HepG2 (cell line): ENCODE measurements at regions not wholly inside any gene's neighbourhood (a gene's known extent, or its start where the extent isn't known, plus 50 kb on each side); places are given as distances from the start of the nearest gene placed in this dataset.

Source experiments
- ATAC-seq: fragments of 200-7000 bp; cut with Tn5 transposase; 3 replicates; pipeline ENCODE4 v1.9.1; 2020; ENCODE audit warnings: mild to moderate bottlenecking, moderate library complexity
- BruUV-seq: library from RNA; stranded (reverse); fragments of 400-500 nt; replicated peaks from 2 replicates; lab custom pipeline; 2021; lab: Mats Ljungman, UMichigan
- CTCF ChIA-PET: fragments of 300-600 bp; formaldehyde crosslinking; extraction: SDS; loops from one replicate; lab custom pipeline; 2021; ENCODE audit warnings: low total read pairs, inconsistent platforms, low intra/inter-chr PET ratio; lab: Yijun Ruan, JAX
- POLR2A ChIA-PET: fragments of 350-600 bp; sonication (Branson Sonifier 250); formaldehyde crosslinking; loops from one replicate; lab custom pipeline; 2020; ENCODE audit warnings: antibody characterized with exemption, inconsistent platforms; lab: Yijun Ruan, JAX
- DNase-seq: peaks from one replicate; pipeline ENCODE4 v3.0.0-alpha.2; 2015; ENCODE audit warnings: low spot score
- FAIRE-seq: peaks from 3 replicates; lab custom pipeline; 2011; peaks lifted over from hg19 to GRCh38; lab: Jason Lieb, UNC
- H2AFZ ChIP-seq: one replicate; pipeline ENCODE4 v1.6.1; 2011; ENCODE audit warnings: low read length, inconsistent platforms
- H3K27ac ChIP-seq: fragments of 300-600 bp; 3 replicates; pipeline ENCODE4 v1.8.0; 2011; ENCODE audit warnings: mixed run types, mild to moderate bottlenecking, mixed read lengths, low read length, inconsistent platforms; ENCODE audit not compliant: insufficient read depth; ENCODE audit errors: extremely low read length
- H3K27me3 ChIP-seq, 2 experiments: fragments of 200-600 bp in 1 of 2; 2 replicates in 1 of 2; 3 replicates in 1 of 2; pipeline versions ENCODE4 v1.6.0 to v1.8.0; 2011; ENCODE audit warnings: low read length in 2 of 2, mild to moderate bottlenecking in 2 of 2, moderate library complexity in 2 of 2, inconsistent platforms in 1 of 2; ENCODE audit not compliant: insufficient read depth in 2 of 2, control insufficient read depth in 1 of 2
- H3K36me3 ChIP-seq, 2 experiments: fragments of 200-600 bp in 1 of 2; replicated peaks in 1 of 2; 2 replicates in 1 of 2; 3 replicates in 1 of 2; pipeline versions ENCODE4 v1.5.1 to v1.8.0; 2011; ENCODE audit warnings: low read length in 2 of 2, inconsistent platforms in 1 of 2; ENCODE audit not compliant: insufficient read depth in 2 of 2, control insufficient read depth in 1 of 2
- H3K4me1 ChIP-seq: 2 replicates; pipeline ENCODE4 v1.5.1; 2012; ENCODE audit warnings: low read length, inconsistent platforms; ENCODE audit not compliant: insufficient read depth
- H3K4me2 ChIP-seq: 2 replicates; pipeline ENCODE4 v1.6.0; 2011; ENCODE audit warnings: low read depth, low read length, inconsistent platforms
- H3K4me3 ChIP-seq, 3 experiments: fragments of 200-600 bp in 1 of 3; sonication (generic), shearing (Covaris generic) in 1 of 3; replicated peaks in 1 of 3; 2 replicates each; pipeline ENCODE4 v1.5.1; 2011 to 2016; ENCODE audit warnings: low read length in 3 of 3, inconsistent platforms in 2 of 3, low read depth in 2 of 3, mild to moderate bottlenecking in 2 of 3, control low read depth in 1 of 3, mixed read lengths in 1 of 3; ENCODE audit not compliant: insufficient read depth in 1 of 3
- H3K79me2 ChIP-seq: one replicate; pipeline ENCODE4 v1.6.1; 2011; ENCODE audit warnings: low read length, inconsistent platforms; ENCODE audit not compliant: insufficient read depth
- H3K9ac ChIP-seq: 2 replicates; pipeline ENCODE4 v1.6.0; 2011; ENCODE audit warnings: mild to moderate bottlenecking, low read depth, low read length, inconsistent platforms; ENCODE audit not compliant: insufficient read depth
- H3K9me3 ChIP-seq: 2 replicates; pipeline ENCODE4 v1.5.1; 2012; ENCODE audit warnings: mild to moderate bottlenecking, low read length
- H4K20me1 ChIP-seq: 2 replicates; pipeline ENCODE4 v1.6.0; 2011; ENCODE audit warnings: inconsistent platforms, mild to moderate bottlenecking, low read length, moderate library complexity; ENCODE audit not compliant: insufficient read depth
- ATRX ChIP-seq: sonication (generic); formaldehyde crosslinking; IDR thresholded peaks from 2 replicates; pipeline ENCODE4 v1.4.0; 2020; ENCODE audit warnings: missing genetic modification reagents, borderline replicate concordance
- BORCS8-MEF2B ChIP-seq: sonication (generic); formaldehyde crosslinking; IDR thresholded peaks from 2 replicates; pipeline ENCODE4 v1.8.0; 2022; ENCODE audit warnings: mild to moderate bottlenecking, missing genetic modification reagents
- FOXK2 ChIP-seq: fragments of 450-650 bp; IDR thresholded peaks from 2 replicates; pipeline ENCODE4 v1.6.1; 2016
- HIVEP1 ChIP-seq: sonication (generic); formaldehyde crosslinking; IDR thresholded peaks from 2 replicates; pipeline ENCODE4 v1.4.0; 2020; ENCODE audit warnings: mild to moderate bottlenecking, missing genetic modification reagents
- IRF2 ChIP-seq: IDR thresholded peaks from 2 replicates; pipeline ENCODE4 v1.6.1; 2018; ENCODE audit warnings: missing genetic modification reagents, missing compliant biosample characterization
- REL ChIP-seq: sonication (generic); formaldehyde crosslinking; conservative IDR thresholded peaks from 2 replicates; pipeline ENCODE4 v1.8.0; 2022; ENCODE audit warnings: mild to moderate bottlenecking, missing genetic modification reagents, moderate library complexity
- TEAD3 ChIP-seq: optimal IDR thresholded peaks from 2 replicates; pipeline ENCODE3; 2016; ENCODE audit warnings: borderline replicate concordance
- ZFP41 ChIP-seq: sonication (generic); formaldehyde crosslinking; IDR thresholded peaks from 2 replicates; pipeline ENCODE4 v1.4.0; 2020; ENCODE audit warnings: mild to moderate bottlenecking, missing genetic modification reagents, borderline replicate concordance
- ZNF17 ChIP-seq: sonication (generic); formaldehyde crosslinking; IDR thresholded peaks from 2 replicates; pipeline ENCODE4 v1.5.0; 2020; ENCODE audit warnings: mild to moderate bottlenecking, missing genetic modification reagents
- ZNF556 ChIP-seq: sonication (generic); formaldehyde crosslinking; IDR thresholded peaks from 2 replicates; pipeline ENCODE4 v1.4.0; 2020; ENCODE audit warnings: mild to moderate bottlenecking, missing genetic modification reagents, borderline replicate concordance
- ZNF589 ChIP-seq: sonication (generic); formaldehyde crosslinking; conservative IDR thresholded peaks from 2 replicates; pipeline ENCODE4 v1.8.0; 2022; ENCODE audit warnings: mild to moderate bottlenecking, moderate library complexity, missing genetic modification reagents
- WGBS: methylation state at CpG from one replicate; pipeline ENCODE4 v1.1.6; 2017; ENCODE audit warnings: low lambda C conversion rate; 5-methylcytosine and 5-hydroxymethylcytosine counted together
- in situ Hi-C: cut with HindIII; loops from 2 replicates; pipeline ENCODE4 v1.10.0; 2017; ENCODE audit warnings: low pct_unique_long_range_greater_than_20kb; ENCODE audit not compliant: extremely low pct_ligation_motif_present
- intact Hi-C: fragments of 100-400 bp; cut with micrococcal nuclease; formaldehyde crosslinking; loops from one replicate; pipeline ENCODE4 v1.10.0; 2022; ENCODE audit not compliant: unreplicated experiment
- TF ChIP-seq, protein P1 (sequence below): sonication (generic); formaldehyde crosslinking; IDR thresholded peaks from 2 replicates; pipeline ENCODE4 v1.5.1; 2020; ENCODE audit warnings: mild to moderate bottlenecking, missing genetic modification reagents, borderline replicate concordance
- TF ChIP-seq, protein P2 (sequence below): sonication (generic); formaldehyde crosslinking; IDR thresholded peaks from 2 replicates; pipeline ENCODE4 v1.4.0; 2020; ENCODE audit warnings: mild to moderate bottlenecking, low read depth, missing genetic modification reagents

DNA sequence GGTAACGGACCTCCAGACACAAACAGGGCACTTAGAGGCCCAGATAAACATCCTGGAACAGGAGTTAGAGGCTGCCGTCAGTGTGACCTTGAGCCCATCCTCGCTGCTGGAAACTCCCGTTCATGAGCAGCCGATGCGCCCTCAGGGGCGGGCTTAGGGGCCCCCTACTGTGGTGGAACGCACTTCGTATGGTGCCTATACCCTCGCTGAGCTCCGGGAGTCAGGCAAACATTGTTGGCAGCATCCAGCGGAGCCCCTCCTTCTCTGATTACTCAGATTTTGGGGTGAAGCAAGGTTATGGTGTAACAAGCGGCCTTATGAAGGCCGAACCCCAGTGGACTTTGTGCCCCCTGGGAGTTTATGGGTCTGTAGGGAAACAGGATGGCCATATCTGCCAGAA lies 205.3 kb upstream of the SYT4 start:
- FAIRE-seq: no peak
- no peak for DNase-seq
- intact Hi-C loops (no loop called here), in situ Hi-C loops (no loop called here)
- ATAC-seq: peak; percentile 46; the same call in 2 of the 3 replicates
- peaks cover 23% of the 10 kb centered on the region for H3K9me3 ChIP-seq
- no peaks in the 10 kb centered on the region for H3K79me2 ChIP-seq
- no peak overlapping the region for H3K9ac ChIP-seq
- 0 out of 2 replicates have a peak overlapping the region, but pooled peaks have one; percentile 1 for H3K4me2 ChIP-seq
- no peaks in the 10 kb centered on the region; a peak in 1 of 5 replicates for H3K27me3 ChIP-seq
- no peaks in the 10 kb centered on the region for H4K20me1 ChIP-seq
- BruUV-seq: no TSS peak
- H2AFZ ChIP-seq: no peak overlapping the region
- no peak overlapping the region for H3K4me3 ChIP-seq
- no CpG with 5 or more reads among the region's 14 CpGs for WGBS
- H3K4me1 ChIP-seq: peaks cover 7% of the 10 kb centered on the region; the same call in 1 of the 2 replicates
- no peaks in the 10 kb centered on the region for H3K36me3 ChIP-seq
- TF ChIP-seq ZNF17 (CRISPR knock-in tag): no peak
- CTCF ChIA-PET: no interaction called here
- POLR2A ChIA-PET: no interaction called here
- no peak overlapping the region for H3K27ac ChIP-seq

DNA sequence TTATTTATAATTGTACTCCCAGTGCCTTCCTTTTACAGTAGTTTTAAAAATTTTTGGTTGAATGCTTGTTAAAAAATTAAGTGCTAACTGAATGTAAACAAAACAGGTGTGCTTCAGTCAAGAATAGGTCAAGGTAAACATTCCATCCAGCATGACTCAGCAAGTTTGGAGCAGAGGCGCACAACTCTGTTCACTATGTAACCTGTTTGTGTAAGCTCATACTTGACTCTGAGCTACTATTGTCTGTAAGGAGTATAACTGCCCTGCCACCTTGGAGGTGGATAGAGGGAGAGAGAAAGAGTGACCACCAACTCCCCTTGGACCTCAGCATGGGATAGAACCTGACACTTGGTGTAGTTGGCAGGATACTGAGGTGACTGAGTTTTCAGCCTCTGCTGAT lies 207.4 kb upstream of the SYT4 start:
- H3K4me1 ChIP-seq: peaks cover 7% of the 10 kb centered on the region; the same call in 1 of the 2 replicates
- peak; percentile 5 for DNase-seq
- H3K4me2 ChIP-seq: no peak overlapping the region
- ATAC-seq: no peak
- intact Hi-C loops: no loop called here
- CTCF ChIA-PET: no interaction called here
- in situ Hi-C loops: no loop called here
- no peak for FAIRE-seq
- H3K79me2 ChIP-seq: no peaks in the 10 kb centered on the region
- H3K27me3 ChIP-seq: no peaks in the 10 kb centered on the region; a peak in 1 of 5 replicates
- H4K20me1 ChIP-seq: no peaks in the 10 kb centered on the region
- H3K9me3 ChIP-seq: peaks cover 34% of the 10 kb centered on the region
- H3K27ac ChIP-seq: no peak overlapping the region
- H3K4me3 ChIP-seq: no peak overlapping the region
- no peak overlapping the region for H3K9ac ChIP-seq
- H3K36me3 ChIP-seq: no peaks in the 10 kb centered on the region
- whole genome bisulfite sequencing: 6% methylated on average over 1 of the region's 1 CpG
- POLR2A ChIA-PET: no interaction called here
- no peak overlapping the region for H2AFZ ChIP-seq
- no TSS peak for BruUV-seq
- no peak for TF ChIP-seq BORCS8-MEF2B (CRISPR knock-in tag)
- TF ChIP-seq ZNF589 (CRISPR knock-in tag): no peak
- TF ChIP-seq FOXK2: no peak
- TF ChIP-seq REL (CRISPR knock-in tag): no peak
- TF ChIP-seq, protein P1, sequence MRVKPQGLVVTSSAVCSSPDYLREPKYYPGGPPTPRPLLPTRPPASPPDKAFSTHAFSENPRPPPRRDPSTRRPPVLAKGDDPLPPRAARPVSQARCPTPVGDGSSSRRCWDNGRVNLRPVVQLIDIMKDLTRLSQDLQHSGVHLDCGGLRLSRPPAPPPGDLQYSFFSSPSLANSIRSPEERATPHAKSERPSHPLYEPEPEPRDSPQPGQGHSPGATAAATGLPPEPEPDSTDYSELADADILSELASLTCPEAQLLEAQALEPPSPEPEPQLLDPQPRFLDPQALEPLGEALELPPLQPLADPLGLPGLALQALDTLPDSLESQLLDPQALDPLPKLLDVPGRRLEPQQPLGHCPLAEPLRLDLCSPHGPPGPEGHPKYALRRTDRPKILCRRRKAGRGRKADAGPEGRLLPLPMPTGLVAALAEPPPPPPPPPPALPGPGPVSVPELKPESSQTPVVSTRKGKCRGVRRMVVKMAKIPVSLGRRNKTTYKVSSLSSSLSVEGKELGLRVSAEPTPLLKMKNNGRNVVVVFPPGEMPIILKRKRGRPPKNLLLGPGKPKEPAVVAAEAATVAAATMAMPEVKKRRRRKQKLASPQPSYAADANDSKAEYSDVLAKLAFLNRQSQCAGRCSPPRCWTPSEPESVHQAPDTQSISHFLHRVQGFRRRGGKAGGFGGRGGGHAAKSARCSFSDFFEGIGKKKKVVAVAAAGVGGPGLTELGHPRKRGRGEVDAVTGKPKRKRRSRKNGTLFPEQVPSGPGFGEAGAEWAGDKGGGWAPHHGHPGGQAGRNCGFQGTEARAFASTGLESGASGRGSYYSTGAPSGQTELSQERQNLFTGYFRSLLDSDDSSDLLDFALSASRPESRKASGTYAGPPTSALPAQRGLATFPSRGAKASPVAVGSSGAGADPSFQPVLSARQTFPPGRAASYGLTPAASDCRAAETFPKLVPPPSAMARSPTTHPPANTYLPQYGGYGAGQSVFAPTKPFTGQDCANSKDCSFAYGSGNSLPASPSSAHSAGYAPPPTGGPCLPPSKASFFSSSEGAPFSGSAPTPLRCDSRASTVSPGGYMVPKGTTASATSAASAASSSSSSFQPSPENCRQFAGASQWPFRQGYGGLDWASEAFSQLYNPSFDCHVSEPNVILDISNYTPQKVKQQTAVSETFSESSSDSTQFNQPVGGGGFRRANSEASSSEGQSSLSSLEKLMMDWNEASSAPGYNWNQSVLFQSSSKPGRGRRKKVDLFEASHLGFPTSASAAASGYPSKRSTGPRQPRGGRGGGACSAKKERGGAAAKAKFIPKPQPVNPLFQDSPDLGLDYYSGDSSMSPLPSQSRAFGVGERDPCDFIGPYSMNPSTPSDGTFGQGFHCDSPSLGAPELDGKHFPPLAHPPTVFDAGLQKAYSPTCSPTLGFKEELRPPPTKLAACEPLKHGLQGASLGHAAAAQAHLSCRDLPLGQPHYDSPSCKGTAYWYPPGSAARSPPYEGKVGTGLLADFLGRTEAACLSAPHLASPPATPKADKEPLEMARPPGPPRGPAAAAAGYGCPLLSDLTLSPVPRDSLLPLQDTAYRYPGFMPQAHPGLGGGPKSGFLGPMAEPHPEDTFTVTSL (CRISPR knock-in tag): no peak
- TF ChIP-seq ATRX (CRISPR knock-in tag): no peak
- no peak for TF ChIP-seq ZNF556 (CRISPR knock-in tag)
- no peak for TF ChIP-seq TEAD3 (CRISPR knock-in tag)
- no peak for TF ChIP-seq HIVEP1 (CRISPR knock-in tag)
- no peak for TF ChIP-seq IRF2 (CRISPR knock-in tag)
- TF ChIP-seq, protein P2, sequence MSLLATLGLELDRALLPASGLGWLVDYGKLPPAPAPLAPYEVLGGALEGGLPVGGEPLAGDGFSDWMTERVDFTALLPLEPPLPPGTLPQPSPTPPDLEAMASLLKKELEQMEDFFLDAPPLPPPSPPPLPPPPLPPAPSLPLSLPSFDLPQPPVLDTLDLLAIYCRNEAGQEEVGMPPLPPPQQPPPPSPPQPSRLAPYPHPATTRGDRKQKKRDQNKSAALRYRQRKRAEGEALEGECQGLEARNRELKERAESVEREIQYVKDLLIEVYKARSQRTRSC (CRISPR knock-in tag): no peak
- TF ChIP-seq ZFP41 (CRISPR knock-in tag): no peak
